IMR-90 (cell line): ENCODE measurements at regions not wholly inside any gene's neighbourhood (a gene's known extent, or its start where the extent isn't known, plus 50 kb on each side); places are given as distances from the start of the nearest gene placed in this dataset.

ENCODE experiments used
- ATAC-seq: fragments of 200-7000 bp; cut with Tn5 transposase; 2 replicates; pipeline ENCODE4 v1.9.1; 2020; ENCODE audit warnings: low read depth, mild to moderate bottlenecking, moderate library complexity
- BruUV-seq: library from RNA; stranded (reverse); fragments of 400-500 nt; replicated peaks from 2 replicates; lab custom pipeline; 2021; lab: Mats Ljungman, UMichigan
- CTCF ChIA-PET: fragments of 300-600 bp; formaldehyde crosslinking; extraction: SDS; loops from one replicate; lab custom pipeline; 2021; ENCODE audit warnings: antibody characterized with exemption; lab: Yijun Ruan, JAX
- POLR2A ChIA-PET: fragments of 300-600 bp; sonication (Branson Sonifier 250); formaldehyde crosslinking; loops from one replicate; lab custom pipeline; 2022; ENCODE audit warnings: antibody characterized with exemption; ENCODE audit not compliant: unreplicated experiment; lab: Charles Lee
- DNase-seq: peaks from one replicate; pipeline ENCODE4 v3.0.0; 2013
- H2AFZ ChIP-seq: replicated peaks from 2 replicates; pipeline ENCODE3; 2013; ENCODE audit warnings: low read length, mild to moderate bottlenecking; ENCODE audit not compliant: poor library complexity
- H2AK5ac ChIP-seq: 2 replicates; pipeline ENCODE4 v1.6.1; 2013; ENCODE audit warnings: low read depth, low read length, inconsistent platforms
- H2AK9ac ChIP-seq: replicated peaks from 2 replicates; pipeline ENCODE3; 2013; ENCODE audit warnings: mild to moderate bottlenecking, low read depth, low read length, moderate library complexity; ENCODE audit not compliant: poor library complexity
- H2BK120ac ChIP-seq: 2 replicates; pipeline ENCODE4 v1.6.1; 2013; ENCODE audit warnings: low read depth, low read length, inconsistent platforms
- H2BK15ac ChIP-seq: 3 replicates; pipeline ENCODE4 v1.6.1; 2013; ENCODE audit warnings: low read depth, low read length, inconsistent platforms
- H2BK20ac ChIP-seq: 2 replicates; pipeline ENCODE4 v1.6.1; 2013; ENCODE audit warnings: low read depth, mild to moderate bottlenecking, inconsistent platforms, low read length, moderate library complexity
- H2BK5ac ChIP-seq: 2 replicates; pipeline ENCODE4 v1.6.1; 2013; ENCODE audit warnings: mild to moderate bottlenecking, low read depth, low read length, inconsistent platforms; ENCODE audit not compliant: poor library complexity, severe bottlenecking
- H3K14ac ChIP-seq: replicated peaks from 2 replicates; pipeline ENCODE4 v1.6.1; 2013; ENCODE audit warnings: low read depth, low read length, inconsistent platforms
- H3K18ac ChIP-seq: 2 replicates; pipeline ENCODE4 v1.6.1; 2013; ENCODE audit warnings: low read depth, low read length, control low read depth
- H3K23ac ChIP-seq: 2 replicates; pipeline ENCODE4 v1.6.1; 2013; ENCODE audit warnings: low read depth, low read length, inconsistent platforms
- H3K27ac ChIP-seq: 2 replicates; pipeline ENCODE4 v1.5.1; 2013; ENCODE audit warnings: mild to moderate bottlenecking, control low read depth, low read length; ENCODE audit not compliant: insufficient read depth
- H3K27me3 ChIP-seq: 2 replicates; pipeline ENCODE4 v1.6.1; 2013; ENCODE audit warnings: low read length; ENCODE audit not compliant: control insufficient read depth, insufficient read depth
- H3K36me3 ChIP-seq: 2 replicates; pipeline ENCODE4 v1.6.1; 2013; ENCODE audit warnings: low read length, mixed read lengths; ENCODE audit not compliant: control insufficient read depth, insufficient read depth
- H3K4ac ChIP-seq: 2 replicates; pipeline ENCODE4 v1.6.1; 2013; ENCODE audit warnings: low read depth, low read length, inconsistent platforms
- H3K4me1 ChIP-seq: 2 replicates; pipeline ENCODE4 v1.6.1; 2013; ENCODE audit warnings: low read length, mixed read lengths; ENCODE audit not compliant: control insufficient read depth, insufficient read depth
- H3K4me2 ChIP-seq: 2 replicates; pipeline ENCODE4 v1.6.1; 2013; ENCODE audit warnings: low read depth, mild to moderate bottlenecking, control low read depth, low read length, moderate library complexity
- H3K4me3 ChIP-seq: 2 replicates; pipeline ENCODE4 v1.5.1; 2013; ENCODE audit warnings: low read depth, mild to moderate bottlenecking, control low read depth, low read length, moderate library complexity; ENCODE audit not compliant: insufficient read depth
- H3K56ac ChIP-seq: 2 replicates; pipeline ENCODE4 v1.6.1; 2013; ENCODE audit warnings: low read length, inconsistent platforms; ENCODE audit not compliant: insufficient read depth; ENCODE audit errors: extremely low read depth
- H3K79me1 ChIP-seq, 2 experiments: 2 replicates each; pipeline ENCODE4 v1.6.1; 2013; ENCODE audit warnings: low read length in 2 of 2, inconsistent platforms in 1 of 2, low read depth in 1 of 2
- H3K9ac ChIP-seq: 2 replicates; pipeline ENCODE4 v1.6.1; 2013; ENCODE audit warnings: low read depth, low read length, control low read depth
- H3K9me1 ChIP-seq: 2 replicates; pipeline ENCODE4 v1.6.1; 2013; ENCODE audit warnings: low read length, inconsistent platforms; ENCODE audit not compliant: insufficient read depth
- H3K9me3 ChIP-seq: 2 replicates; pipeline ENCODE4 v1.6.1; 2013; ENCODE audit warnings: low read length; ENCODE audit not compliant: control insufficient read depth, insufficient read depth
- H4K20me1 ChIP-seq: 2 replicates; pipeline ENCODE4 v1.6.1; 2013; ENCODE audit warnings: low read length, inconsistent platforms; ENCODE audit not compliant: insufficient read depth
- H4K5ac ChIP-seq: 2 replicates; pipeline ENCODE4 v1.6.1; 2013; ENCODE audit warnings: mild to moderate bottlenecking, low read depth, low read length, control low read depth
- H4K8ac ChIP-seq, 2 experiments: 2 replicates each; pipeline ENCODE4 v1.6.1; 2013; ENCODE audit warnings: low read depth in 2 of 2, low read length in 2 of 2, control low read depth in 1 of 2, inconsistent platforms in 1 of 2
- H4K91ac ChIP-seq: 2 replicates; pipeline ENCODE4 v1.6.1; 2013; ENCODE audit warnings: low read depth, low read length, inconsistent platforms; ENCODE audit not compliant: insufficient read depth
- BHLHE40 ChIP-seq: fragments of 150-350 bp; IDR thresholded peaks from 2 replicates; pipeline ENCODE4 v1.6.1; 2016; ENCODE audit warnings: mild to moderate bottlenecking, low read depth, low read length
- CEBPB ChIP-seq: IDR thresholded peaks from 2 replicates; pipeline ENCODE4 v1.6.1; 2012; ENCODE audit warnings: low read depth, low read length, improper control_type of control experiment
- CHD1 ChIP-seq: IDR thresholded peaks from 2 replicates; pipeline ENCODE4 v1.6.1; 2012; ENCODE audit warnings: low read depth, low read length, improper control_type of control experiment
- CTCF ChIP-seq: conservative IDR thresholded peaks from 2 replicates; pipeline ENCODE4 v1.5.1; 2012; ENCODE audit warnings: mild to moderate bottlenecking, low read depth, low read length, improper control_type of control experiment
- ELK1 ChIP-seq: fragments of 150-350 bp; IDR thresholded peaks from 2 replicates; pipeline ENCODE4 v1.6.1; 2016; ENCODE audit warnings: low read depth, mild to moderate bottlenecking, low read length, moderate library complexity, borderline replicate concordance
- MAFK ChIP-seq: IDR thresholded peaks from 2 replicates; pipeline ENCODE4 v1.6.1; 2012; ENCODE audit warnings: low read depth, low read length, improper control_type of control experiment
- MAZ ChIP-seq: IDR thresholded peaks from 2 replicates; pipeline ENCODE4 v1.6.1; 2012; ENCODE audit warnings: low read depth, mild to moderate bottlenecking, low read length, improper control_type of control experiment, moderate library complexity, borderline replicate concordance
- MXI1 ChIP-seq: IDR thresholded peaks from 2 replicates; pipeline ENCODE4 v1.6.1; 2012; ENCODE audit warnings: low read depth, mild to moderate bottlenecking, low read length, moderate library complexity, borderline replicate concordance
- NFE2L2 ChIP-seq: fragments of 150-350 bp; IDR thresholded peaks from 2 replicates; pipeline ENCODE4 v1.6.1; 2016; ENCODE audit warnings: low read depth, mild to moderate bottlenecking, low read length
- POLR2A ChIP-seq: IDR thresholded peaks from 2 replicates; pipeline ENCODE4 v1.6.1; 2012; ENCODE audit warnings: mild to moderate bottlenecking, low read depth, low read length
- RAD21 ChIP-seq: IDR thresholded peaks from 2 replicates; pipeline ENCODE4 v1.6.1; 2012; ENCODE audit warnings: low read length, improper control_type of control experiment
- RCOR1 ChIP-seq: IDR thresholded peaks from 2 replicates; pipeline ENCODE4 v1.6.1; 2012; ENCODE audit warnings: mild to moderate bottlenecking, low read length, improper control_type of control experiment; ENCODE audit not compliant: insufficient replicate concordance
- RFX5 ChIP-seq: IDR thresholded peaks from 2 replicates; pipeline ENCODE4 v1.8.0; 2012; ENCODE audit warnings: low read depth, mild to moderate bottlenecking, low read length, moderate library complexity
- SMC3 ChIP-seq: fragments of 150-350 bp; IDR thresholded peaks from 2 replicates; pipeline ENCODE4 v1.6.1; 2016; ENCODE audit warnings: low read depth, mild to moderate bottlenecking, antibody characterized with exemption, low read length, moderate library complexity
- USF2 ChIP-seq: fragments of 150-350 bp; IDR thresholded peaks from 2 replicates; pipeline ENCODE4 v1.6.1; 2017; ENCODE audit warnings: mild to moderate bottlenecking, antibody characterized with exemption, low read length, low read depth
- WGBS, 2 experiments: methylation state at CpG; one replicate each; pipeline versions ENCODE4 v1.1.5 to v1.1.7; 2013; ENCODE audit warnings: missing lambda C conversion rate in 2 of 2; ENCODE audit not compliant: insufficient read length in 1 of 2; ENCODE audit errors: extremely low coverage in 2 of 2; 5-methylcytosine and 5-hydroxymethylcytosine counted together
- dilution Hi-C: fragments of 300-500 bp; cut with HindIII; formaldehyde crosslinking; loops from one replicate; pipeline ENCODE4 v1.14.3; 2018; ENCODE audit warnings: low sequenced_read_pairs; ENCODE audit not compliant: unreplicated experiment
- in situ Hi-C: fragments of 300-500 bp; cut with MboI; formaldehyde crosslinking; loops from 3 replicates; pipeline ENCODE4 v1.14.3; 2019; ENCODE audit warnings: low sequenced_read_pairs, inconsistent platforms, mixed read lengths
- intact Hi-C: fragments of 100-400 bp; cut with micrococcal nuclease; formaldehyde crosslinking; loops from 2 replicates; pipeline ENCODE4 v1.10.0; 2022

GRCh38 chr15:62841891-62842559 lies 200.5 kb upstream of the TPM1 start:
- no peak overlapping the region for H4K8ac ChIP-seq
- dilution Hi-C loops: no loop called here
- TF ChIP-seq CTCF: no peak
- no peak for TF ChIP-seq SMC3
- no peak for TF ChIP-seq USF2
- TF ChIP-seq MAFK: no peak
- TF ChIP-seq RFX5: no peak
- no peak for TF ChIP-seq CHD1
- TF ChIP-seq POLR2A: no peak
- TF ChIP-seq RCOR1: no peak
- TF ChIP-seq MXI1: no peak
- no peak for TF ChIP-seq MAZ
- TF ChIP-seq BHLHE40: no peak
- no peak for TF ChIP-seq CEBPB
- TF ChIP-seq NFE2L2: no peak
- TF ChIP-seq ELK1: no peak
- TF ChIP-seq RAD21: no peak

More at GRCh38 chr15:62841891-62842559, 200.5 kb upstream of the TPM1 start:
- no peaks in the 10 kb centered on the region for H3K9me3 ChIP-seq
- intact Hi-C loops: no loop called here
- H3K56ac ChIP-seq: no peak overlapping the region
- BruUV-seq: no TSS peak
- 0 out of 2 replicates have a peak overlapping the region, but pooled peaks have one; percentile 10 for H3K14ac ChIP-seq
- no peak overlapping the region for H3K4me2 ChIP-seq
- peak overlapping the region; percentile 40; the same call in 1 of the 2 replicates for H2BK20ac ChIP-seq
- peaks cover 5% of the 10 kb centered on the region for H3K9me1 ChIP-seq
- H3K18ac ChIP-seq: no peak overlapping the region
- no peak overlapping the region for H4K5ac ChIP-seq
- in situ Hi-C loops: no loop called here
- H2AK9ac ChIP-seq: no peak overlapping the region
- no peak overlapping the region for H2AFZ ChIP-seq
- H3K79me1 ChIP-seq: 0 out of 4 replicates have a peak, but pooled peaks cover 0 to 3% of the 10 kb centered on the region in 2 experiments
- no peak for DNase-seq
- H3K4ac ChIP-seq: no peak overlapping the region
- H4K91ac ChIP-seq: no peak overlapping the region; the same call in 1 of the 2 replicates
- no peak overlapping the region for H2BK15ac ChIP-seq
- H3K27ac ChIP-seq: no peak overlapping the region
- CTCF ChIA-PET: interaction anchor here (1.3 kb wide), 1 partner anchor 12 kb away, joined by 3 read pairs; no protein-coding TSS in a partner anchor
- no peaks in the 10 kb centered on the region for H4K20me1 ChIP-seq
- 90% methylated on average over 3 of the region's 10 CpGs; no CpG with 5 or more reads in 1 of the 2 experiments for WGBS, 2 experiments
- H3K23ac ChIP-seq: 0 out of 2 replicates have a peak overlapping the region, but pooled peaks have one; percentile 3
- no peak overlapping the region for H3K9ac ChIP-seq
- 0 out of 2 replicates have a peak overlapping the region, but pooled peaks have one; percentile 10 for H2BK120ac ChIP-seq
- H2BK5ac ChIP-seq: no peak overlapping the region
- POLR2A ChIA-PET: no interaction called here
- no peak overlapping the region for H3K4me3 ChIP-seq
- H3K36me3 ChIP-seq: peaks cover 11% of the 10 kb centered on the region; the same call in 1 of the 2 replicates
- peak overlapping the region; percentile 58; the same call in 1 of the 2 replicates for H2AK5ac ChIP-seq
- ATAC-seq: no peak
- peaks cover 3% of the 10 kb centered on the region; the same call in 1 of the 2 replicates for H3K4me1 ChIP-seq
- no peaks in the 10 kb centered on the region for H3K27me3 ChIP-seq
